NCI-H2107 treated with DMSO at 0.1 percent for 48 hours (cell line): ENCODE measurements at regions not wholly inside any gene's neighbourhood (a gene's known extent, or its start where the extent isn't known, plus 50 kb on each side); places are given as distances from the start of the nearest gene placed in this dataset.

ENCODE experiments used
- DNase-seq: peaks from one replicate; lab custom pipeline; 2025; ENCODE audit not compliant: unreplicated experiment; lab: John Stamatoyannopoulos, UW

DNA sequence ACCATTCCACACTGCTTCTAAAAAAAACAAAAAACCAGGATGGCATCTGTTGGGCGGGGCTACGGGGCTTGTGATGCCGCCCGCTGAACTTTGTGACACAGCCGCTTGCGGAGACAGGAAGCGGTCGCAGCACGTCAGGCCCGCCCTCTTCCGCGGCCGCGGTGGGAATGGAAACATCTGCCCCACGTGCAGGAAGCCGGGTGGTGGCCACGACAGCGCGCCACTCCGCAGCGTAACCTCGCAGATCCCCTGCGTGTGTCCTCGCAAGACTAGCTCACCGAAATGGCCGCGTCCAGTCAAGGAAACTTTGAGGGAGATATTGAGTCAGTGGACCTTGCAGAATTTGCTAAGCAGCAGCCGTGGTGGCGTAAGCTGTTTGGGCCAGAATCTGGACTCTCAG lies 168.5 kb downstream of the SUCLG1 start:
- DNase-seq = no peak

GRCh38 chr2:84288293-84288692 lies 170.8 kb downstream of the SUCLG1 start:
- no peak for DNase-seq

DNA sequence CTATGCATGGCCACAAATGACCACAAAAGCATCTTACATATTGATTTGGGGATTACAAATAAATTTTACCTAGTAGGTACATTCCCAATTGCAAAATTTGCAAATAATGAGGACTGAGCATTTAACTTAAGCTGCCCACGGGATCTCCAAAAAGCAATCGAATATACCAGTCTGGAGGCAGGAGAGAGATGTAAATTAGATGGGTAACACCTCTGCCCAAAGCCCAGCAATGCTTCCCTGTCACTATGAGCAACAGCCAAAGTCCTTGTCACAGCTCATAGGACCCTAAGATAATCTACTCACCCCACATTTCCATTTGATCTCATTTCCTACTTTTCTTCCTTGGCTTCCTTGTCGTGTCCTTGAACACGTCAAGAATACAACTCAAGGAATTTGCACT lies 172.2 kb downstream of the SUCLG1 start:
- no peak for DNase-seq

DNA sequence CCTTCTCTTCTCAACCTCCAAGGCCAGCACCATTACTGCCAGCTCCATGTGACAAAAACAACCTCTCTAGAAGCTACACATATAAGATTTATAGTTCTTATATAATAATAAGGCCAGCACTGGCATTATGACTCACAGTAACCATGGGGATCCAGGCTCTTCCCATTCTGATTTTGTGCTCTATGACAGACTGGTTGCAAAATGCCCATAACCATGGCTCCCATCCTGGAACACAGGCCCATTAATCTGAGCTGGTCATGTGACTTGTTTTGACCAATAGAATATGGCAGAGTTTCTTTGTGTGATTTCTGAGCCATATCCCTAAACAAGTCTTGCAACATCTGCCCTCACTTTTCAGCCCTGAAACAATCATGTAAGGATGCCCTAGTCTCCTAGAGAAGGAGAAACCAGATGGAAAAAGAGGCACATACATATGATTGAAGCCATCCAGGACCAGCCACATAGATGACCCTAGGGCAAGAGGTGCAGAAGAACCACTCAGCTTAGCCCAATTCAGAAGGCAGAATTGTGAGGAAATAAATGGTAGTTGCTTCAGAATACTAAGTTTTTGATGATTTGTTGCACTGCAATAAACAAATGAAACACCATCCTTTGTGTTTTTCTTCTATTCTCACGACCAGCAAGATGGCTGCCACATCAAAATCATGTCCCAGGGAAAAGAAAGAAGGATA lies 173.9 kb downstream of the SUCLG1 start:
- no peak for DNase-seq

GRCh38 chr2:84283506-84283905 lies 175.6 kb downstream of the SUCLG1 start:
- no peak for DNase-seq

DNA sequence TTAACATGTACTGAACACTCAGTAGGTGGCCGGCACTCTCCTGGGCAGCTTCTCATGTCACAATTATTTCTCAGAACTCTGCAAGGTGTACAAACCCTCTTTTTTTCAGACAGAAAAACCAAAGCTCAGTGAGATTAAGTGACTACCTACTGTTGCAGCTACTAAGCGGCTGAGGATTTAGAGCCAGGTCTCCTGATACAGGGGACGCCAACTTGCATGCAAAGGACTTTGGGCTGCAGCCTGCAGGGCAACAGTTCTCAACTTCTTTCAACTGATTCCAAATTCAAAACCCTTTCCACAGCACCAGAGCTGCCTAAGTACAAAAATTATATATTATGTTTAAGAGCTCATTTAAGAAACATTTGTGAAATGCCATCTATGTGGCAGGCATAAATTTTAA lies 177.6 kb downstream of the SUCLG1 start:
- no peak for DNase-seq

GRCh38 chr2:84280873-84281272 lies 178.2 kb downstream of the SUCLG1 start:
- no peak for DNase-seq

- DNase-seq = no peak
Measured at GRCh38 chr2:84278386-84278785, 180.7 kb downstream of the SUCLG1 start.

GRCh38 chr2:84276590-84277255 lies 182.4 kb downstream of the SUCLG1 start:
- no peak for DNase-seq

DNA sequence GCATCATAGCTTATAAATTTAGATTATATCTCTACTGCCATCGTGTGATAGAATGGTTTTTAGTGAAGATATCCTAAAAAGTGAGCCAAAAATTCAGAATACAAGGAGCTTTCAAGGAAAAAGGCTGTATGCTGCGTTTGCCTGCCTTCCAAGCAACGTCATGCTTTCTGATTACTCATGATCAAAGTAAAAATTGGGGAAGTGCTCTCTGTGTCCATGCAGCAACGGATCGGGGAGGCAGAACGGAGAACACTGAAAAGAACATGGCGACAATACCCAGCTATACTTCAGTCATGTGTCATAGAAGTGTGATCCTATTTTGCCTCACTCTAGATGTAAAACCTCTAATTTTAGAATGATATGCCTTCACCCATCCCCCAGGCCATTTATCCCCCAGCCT lies 185.7 kb downstream of the SUCLG1 start:
- no peak for DNase-seq

- DNase-seq = no peak
Measured at GRCh38 chr2:84271977-84272376, 187.1 kb downstream of the SUCLG1 start.

DNA sequence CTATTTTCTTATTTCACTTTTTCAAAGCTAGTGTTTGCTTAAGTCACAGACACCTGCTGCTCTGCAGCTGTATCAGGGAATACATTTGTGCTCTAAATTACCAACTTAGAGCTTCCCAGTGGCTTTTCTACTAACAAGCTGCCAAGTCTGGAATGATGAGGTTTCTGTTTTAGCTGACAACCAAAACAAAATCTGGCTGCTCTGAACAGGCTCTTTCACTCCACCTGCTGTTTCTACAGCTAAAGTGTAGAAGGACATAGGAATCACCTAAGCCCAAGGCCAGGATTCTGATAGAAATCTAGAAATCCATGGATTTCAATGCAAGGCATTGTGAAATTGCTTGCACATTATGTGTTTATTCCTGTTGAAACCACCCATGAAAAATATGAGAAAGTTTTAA lies 201.2 kb downstream of the SUCLG1 start:
- DNase-seq = no peak

DNA sequence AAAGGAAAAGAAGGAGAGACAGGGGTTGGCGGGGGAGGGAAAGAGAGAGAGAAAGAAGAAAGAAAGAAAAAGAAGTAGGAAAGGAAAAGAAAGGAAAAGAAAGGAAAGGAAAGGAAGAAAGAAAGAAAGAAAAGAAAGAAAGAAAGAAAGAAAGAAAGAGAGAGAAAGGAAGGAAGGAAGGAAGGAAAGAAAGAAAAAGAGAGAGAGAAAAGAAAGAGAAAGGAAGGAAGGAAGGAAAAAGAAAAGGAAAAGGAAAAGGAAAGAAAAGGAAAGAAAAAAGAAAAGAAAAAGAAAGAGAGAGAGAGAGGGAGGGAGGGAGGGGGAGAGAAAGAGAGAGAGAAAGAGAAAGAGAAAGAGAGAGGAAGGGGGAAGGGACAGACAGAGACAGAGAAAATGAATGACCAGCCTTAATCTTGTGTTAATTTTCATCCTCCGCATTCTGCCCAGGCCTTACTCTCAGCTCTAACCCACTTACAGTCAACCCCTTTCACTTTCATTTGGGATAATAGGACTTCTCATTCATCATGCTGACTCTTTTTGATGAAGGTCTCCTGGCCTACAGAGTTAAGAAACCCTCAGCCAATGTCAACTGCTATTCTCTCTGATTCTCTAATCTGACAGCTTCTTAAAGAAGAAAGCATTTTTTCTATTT lies 207.3 kb downstream of the SUCLG1 start:
- no peak for DNase-seq

GRCh38 chr2:84249140-84249539 lies 209.9 kb downstream of the SUCLG1 start:
- DNase-seq = no peak

DNA sequence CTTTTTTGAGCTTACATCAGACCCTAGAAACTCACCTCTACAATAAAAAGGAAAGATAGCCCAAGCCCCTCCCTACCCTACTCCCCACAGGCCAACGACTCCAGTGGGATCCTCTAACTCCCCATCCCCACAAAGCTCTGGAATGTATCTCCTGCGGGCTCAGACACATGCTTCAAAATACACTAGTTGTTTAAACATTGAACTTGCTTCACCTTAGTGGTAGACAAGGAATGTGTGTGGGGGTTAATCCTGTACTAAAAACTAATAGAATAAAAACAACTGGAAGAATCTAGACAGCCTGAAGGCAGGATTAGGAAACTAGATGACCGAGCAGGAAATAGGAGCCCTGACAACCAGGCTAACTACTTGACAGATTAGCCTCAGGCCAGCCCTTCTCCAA lies 211.5 kb downstream of the SUCLG1 start:
- no peak for DNase-seq

- DNase-seq = no peak
Measured at GRCh38 chr2:84243788-84244733, 215.0 kb downstream of the SUCLG1 start.

DNA sequence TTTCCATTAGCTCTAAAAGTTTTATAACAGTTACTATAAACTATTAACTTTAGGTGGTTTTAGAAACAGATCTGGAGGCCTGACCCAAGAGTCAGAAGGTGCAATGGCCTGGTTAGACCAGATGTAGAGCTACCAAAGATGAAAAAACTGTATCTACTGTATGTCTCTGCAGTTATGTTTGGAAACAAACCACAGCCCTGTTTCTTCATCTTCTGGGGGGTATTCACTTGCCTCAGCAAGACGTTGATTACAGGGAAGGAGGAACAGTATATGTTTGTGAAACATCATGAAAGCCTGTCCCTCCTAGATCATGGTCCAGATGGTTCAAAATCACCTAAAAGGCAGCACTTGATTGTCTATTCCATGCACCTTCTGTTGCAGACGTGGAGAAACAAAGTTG lies 220.2 kb downstream of the SUCLG1 start:
- no peak for DNase-seq

- no peak for DNase-seq
Measured at GRCh38 chr2:84236288-84236687, 222.8 kb downstream of the SUCLG1 start.

GRCh38 chr2:84234103-84234502 lies 225.0 kb downstream of the SUCLG1 start:
- no peak for DNase-seq

GRCh38 chr2:84231478-84231877 lies 227.6 kb downstream of the SUCLG1 start:
- no peak for DNase-seq

DNA sequence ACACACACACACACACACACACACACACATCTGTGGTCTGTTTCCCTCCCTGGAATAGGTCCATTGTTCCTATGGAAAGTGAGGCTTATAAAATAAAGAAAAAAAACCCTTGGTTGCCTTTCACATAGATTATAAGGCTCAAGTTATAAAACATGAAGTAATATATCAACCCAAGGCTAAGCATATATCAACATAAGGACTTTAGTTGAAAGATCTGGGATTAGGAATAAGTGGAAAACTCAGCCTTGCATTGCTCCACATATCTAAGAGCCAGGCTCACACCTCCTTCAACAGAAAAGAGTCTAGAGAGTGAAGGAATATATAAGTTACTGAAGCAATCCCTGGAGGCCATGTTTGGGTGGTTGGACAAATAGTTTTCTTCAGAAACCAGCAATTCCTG lies 235.0 kb downstream of the SUCLG1 start:
- DNase-seq = no peak
